Hepatic stellate cell (primary cell): ENCODE measurements at regions not wholly inside any gene's neighbourhood (a gene's known extent, or its start where the extent isn't known, plus 50 kb on each side); places are given as distances from the start of the nearest gene placed in this dataset.
"Not testable (repeated sequence)": the region's sequence is repeated elsewhere in the genome, so short reads cannot be mapped to it uniquely, and the experiment has no call there.

ENCODE experiments used
- DNase-seq: peaks from one replicate; pipeline ENCODE4 v3.0.0; 2011; ENCODE audit warnings: low spot score

- DNase-seq, result no peak
Observed at GRCh38 chrX:39475372-39475771, 622.4 kb downstream of the BCOR start.

- DNase-seq, result no peak
Observed at GRCh38 chrX:39476604-39477021, 621.1 kb downstream of the BCOR start.

DNA sequence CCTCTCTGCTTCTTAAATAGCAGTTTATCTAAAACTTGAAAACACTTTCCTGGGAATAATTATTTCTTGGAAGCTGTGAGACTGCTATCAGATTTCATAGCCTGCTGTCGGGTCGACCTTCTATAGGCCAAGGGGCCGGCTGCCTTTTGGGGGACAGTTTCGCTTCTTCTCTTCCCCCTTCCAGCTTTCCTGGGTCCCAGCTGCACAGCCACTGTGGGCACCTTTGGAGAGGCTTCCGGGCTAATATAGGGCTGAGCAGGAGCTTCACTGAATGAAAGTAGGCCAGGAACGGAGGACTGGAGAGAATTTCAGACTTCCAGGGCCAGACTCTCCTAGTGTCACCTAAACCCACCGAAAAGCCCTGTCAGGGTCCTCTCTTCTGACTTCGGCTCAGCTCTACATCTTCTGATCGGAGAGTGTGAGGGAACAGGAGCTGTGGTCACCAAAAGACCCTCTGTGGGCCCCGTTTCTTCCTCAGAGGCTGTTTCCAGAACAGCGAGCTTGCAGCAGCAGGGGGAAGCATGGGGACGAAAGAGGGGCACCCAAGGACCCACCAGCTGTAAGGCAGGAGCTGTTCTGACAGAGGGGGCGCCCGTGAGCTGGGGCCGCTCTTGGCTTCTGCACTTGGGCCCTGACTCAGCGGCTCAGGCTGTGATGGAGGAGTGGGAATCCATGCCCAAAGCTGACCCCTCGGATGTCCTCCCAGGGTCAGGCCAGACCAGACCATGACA is 620.6 kb downstream of the BCOR start:
- no peak for DNase-seq

- DNase-seq, result no peak
Observed at GRCh38 chrX:39477762-39478120, 620.0 kb downstream of the BCOR start.

- no peak for DNase-seq
Observed at GRCh38 chrX:39479856-39480255, 617.9 kb downstream of the BCOR start.

DNA sequence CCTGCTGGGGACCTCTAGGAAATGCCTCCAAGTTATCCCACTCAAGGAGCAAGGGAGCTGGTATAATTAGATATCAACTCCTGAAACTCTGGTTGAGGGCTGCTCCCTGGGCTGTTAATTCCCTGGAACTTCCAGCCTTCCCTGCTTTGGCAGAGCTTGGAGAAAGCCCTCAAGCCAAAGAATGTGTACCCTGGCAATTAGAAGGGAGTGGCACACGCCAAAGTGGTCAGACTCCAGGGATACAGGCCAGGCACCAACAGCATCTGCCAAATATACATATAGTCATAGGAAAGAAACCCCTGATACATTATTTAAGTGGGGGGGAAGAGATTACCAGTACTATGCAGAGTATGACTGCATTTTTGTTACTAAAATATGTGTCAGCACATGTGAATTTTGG is 616.8 kb downstream of the BCOR start:
- no peak for DNase-seq

DNA sequence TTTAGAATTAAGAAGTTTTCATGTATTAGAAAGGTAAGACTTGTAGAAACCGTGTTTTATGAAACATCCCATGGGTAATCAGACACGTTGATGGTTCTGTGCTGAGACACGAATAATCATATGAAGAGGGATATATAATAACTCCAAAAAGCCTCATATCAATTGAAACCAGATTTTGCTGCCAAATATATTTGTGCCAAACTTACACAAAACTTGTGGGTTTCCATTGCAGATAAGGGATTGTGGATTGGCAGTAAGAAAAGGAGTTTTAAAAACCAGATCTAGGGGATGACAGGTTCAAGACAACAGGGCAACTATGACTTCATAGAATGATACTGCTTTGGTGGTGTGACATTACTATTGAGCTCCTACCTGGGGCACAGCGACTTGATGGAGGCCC is 616.1 kb downstream of the BCOR start:
- no peak for DNase-seq

GRCh38 chrX:39484159-39485068 is 613.3 kb downstream of the BCOR start:
- DNase-seq, result no peak

DNA sequence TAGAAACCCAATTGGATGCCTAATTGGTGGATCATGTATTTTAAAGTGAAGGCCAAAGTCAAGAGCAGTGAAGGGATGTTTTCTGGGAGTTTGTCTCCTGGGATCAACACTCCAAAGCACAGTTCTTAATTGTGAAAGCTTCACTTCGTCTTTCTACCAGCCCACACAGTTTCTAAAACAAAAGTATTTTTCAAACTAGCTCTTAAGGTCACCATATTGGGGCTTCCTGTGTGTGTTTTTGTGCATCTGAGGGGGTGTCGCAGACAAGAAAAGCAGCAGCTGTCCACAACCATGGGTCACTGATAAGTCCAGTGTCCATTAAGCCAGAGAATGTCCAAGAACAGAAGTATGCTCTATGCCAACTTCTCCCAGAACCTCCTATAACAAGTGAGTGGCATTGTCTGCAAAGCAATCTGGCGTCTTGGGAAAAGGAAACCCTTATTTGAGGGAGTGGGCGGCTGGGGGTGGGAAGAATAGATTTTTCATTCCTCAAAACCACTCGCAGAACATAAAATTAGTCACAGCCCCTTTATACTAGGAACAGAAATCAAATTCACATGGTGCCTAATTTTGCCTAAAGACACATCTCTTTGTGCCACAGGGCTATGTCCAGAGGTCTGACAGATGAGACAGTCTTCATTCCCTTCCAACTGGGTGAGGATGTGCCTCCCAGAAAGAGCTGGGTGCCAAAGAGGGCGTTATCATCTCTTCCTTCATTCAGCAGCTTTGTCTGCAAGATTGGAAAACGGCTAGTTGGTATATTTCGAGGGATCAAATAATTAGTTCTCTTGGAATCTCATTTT is 610.4 kb downstream of the BCOR start:
- DNase-seq, result no peak

DNA sequence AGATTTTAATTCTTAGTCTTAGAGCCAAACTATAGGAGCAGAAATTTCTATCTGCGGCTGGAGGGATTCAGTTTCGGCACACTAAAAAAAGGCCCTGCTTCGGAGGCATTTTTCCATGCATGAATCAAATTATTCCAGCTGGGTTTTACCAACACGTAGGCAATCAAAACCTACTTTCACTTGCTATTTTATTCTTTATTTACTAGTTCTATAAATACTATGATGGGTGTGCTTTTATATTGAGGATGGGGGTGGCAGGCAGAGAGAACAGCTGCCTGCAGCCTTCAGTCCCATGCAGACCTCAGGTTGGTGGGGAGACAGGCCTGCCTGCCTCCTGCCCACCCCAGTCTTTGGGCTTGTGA is 609.8 kb downstream of the BCOR start:
- DNase-seq, result no peak

DNA sequence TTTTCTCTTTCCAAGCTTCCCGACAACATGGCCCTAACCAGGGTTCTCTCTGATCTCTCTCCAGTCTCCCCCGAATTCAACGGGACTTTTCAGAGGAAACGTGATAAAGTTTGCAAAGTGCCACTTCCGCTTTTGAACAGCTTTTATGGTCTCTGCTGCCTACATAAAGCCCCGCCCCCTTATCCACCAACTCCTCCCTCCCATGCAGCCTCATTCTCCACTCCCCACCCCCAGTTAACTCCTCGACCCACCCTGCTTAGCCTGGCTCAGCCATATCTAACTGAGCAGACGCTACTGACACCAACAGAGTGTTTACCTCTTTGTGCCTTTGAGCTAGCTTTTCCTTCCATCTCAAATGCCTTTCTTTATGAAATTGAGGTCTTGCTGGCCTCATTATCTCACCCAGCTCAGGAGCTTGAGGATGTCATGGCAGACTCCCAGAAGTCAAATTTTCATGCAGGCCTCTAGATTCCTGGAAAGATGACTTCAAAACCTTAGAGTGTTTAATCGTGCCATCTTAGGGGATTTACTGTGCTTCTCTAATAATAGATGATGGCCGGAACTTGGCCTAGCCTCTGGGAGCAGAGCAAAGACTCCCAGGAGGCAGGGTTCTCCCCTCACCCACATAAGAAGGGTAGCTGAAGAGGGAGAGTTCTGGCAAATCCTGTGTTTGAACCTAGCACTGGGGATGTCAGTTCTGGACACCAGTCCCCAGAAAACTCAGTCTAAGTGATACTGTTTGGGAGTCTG is 606.0 kb downstream of the BCOR start:
- no peak for DNase-seq

- no peak for DNase-seq
Observed at GRCh38 chrX:39492497-39493162, 605.1 kb downstream of the BCOR start.

- no peak for DNase-seq
Observed at GRCh38 chrX:39493168-39493567, 604.6 kb downstream of the BCOR start.

DNA sequence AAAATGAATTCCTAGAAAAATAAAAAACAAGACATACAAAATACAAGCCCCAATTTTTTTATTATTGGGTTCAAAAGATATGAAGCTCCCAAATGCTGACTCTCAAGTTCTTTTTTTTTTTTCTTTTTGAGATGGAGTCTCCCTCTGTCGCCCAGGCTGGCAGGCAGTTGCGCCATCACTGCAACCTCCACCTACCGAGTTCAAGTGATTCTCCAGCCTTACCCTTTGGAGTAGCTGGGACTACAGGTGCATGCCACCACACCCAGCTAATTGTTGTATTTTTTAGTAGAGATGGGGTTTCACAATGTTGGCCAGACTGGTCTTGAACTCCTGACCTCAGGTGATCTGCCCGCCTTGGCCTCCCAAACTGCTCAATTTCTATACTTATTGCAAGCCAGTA is 600.6 kb downstream of the BCOR start:
- DNase-seq, result not testable (repeated sequence)

DNA sequence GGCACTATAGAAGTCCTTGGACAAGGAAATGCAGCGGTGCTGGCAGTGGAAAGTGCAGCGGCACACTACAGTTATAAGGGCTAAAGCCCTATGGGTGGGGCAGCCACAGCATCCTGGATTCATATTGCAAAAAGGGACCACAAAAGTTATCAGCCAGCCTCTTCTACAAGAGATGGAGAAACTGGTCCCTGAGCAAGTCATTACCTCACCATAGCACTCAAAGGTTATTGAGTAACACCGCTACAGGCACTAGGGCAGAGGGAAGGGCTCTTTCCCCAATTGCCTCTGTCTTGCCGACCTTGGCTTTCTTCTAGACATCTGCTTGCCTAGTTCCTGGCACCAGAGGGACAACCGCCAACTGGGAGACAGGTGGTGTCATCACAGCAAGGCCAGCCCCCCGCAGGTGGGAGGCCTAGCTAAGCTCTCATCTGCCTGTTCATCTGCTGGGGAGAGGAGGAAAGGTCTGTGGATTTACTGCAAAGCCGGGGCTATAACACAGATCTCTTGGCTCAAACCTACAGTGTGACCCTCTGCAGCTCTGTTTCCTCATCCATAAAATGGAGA is 600.0 kb downstream of the BCOR start:
- no peak for DNase-seq

- DNase-seq, result no peak
Observed at GRCh38 chrX:39499996-39500395, 597.8 kb downstream of the BCOR start.

DNA sequence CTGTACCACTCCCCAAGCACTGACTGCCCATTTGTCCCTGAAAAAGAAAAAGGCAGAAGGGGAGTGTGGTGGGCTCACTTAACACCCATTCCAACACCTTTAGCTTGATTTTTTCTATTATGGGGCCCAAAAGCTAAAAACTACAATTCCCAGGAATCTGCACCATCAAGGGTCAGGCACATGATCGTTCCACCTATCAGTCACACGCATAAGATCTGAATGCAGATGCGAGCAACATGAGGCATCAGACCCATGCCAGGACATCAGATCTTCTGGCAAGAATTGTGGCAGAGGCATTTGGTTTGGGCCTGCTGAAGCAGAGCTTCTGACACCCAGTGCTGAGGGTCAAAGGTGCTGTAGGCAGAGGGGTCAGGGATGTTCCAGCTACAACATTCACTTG is 595.9 kb downstream of the BCOR start:
- no peak for DNase-seq

DNA sequence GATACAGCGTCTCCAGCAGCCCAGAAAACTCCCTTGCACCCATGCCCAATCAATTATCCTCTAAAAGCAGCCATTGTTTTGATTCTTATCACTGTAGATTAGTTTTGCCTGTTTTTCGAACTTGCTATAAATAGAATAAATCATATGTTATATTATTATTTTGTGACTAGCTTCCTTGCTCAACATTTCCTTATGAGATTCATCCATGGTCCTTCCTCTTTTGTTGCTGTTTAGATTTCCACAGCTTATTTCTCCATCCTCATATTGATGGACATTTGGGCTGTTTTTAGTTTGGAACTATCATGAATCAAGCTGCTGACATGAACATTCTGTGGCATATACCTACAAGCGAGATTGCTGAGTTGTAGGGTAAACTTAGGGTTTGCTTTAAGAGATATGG is 595.3 kb downstream of the BCOR start:
- no peak for DNase-seq

DNA sequence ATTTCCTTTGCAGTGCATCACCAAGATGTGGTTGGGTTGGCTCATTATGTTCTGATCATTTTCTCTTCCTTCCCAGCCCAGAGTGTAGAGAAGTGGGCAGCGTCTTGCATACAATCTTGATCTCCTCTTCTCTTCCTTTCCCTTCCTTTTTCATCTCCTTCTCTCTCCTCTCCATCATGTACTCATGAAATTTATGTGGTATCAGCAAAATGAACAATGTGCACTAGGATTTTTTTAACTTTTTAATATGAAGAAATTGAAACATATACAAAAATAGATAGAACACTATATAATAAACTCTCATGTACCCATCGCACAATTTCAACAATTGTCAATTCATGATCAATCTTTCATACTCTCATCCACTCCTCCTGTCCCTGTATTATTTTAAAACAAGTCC is 593.5 kb downstream of the BCOR start:
- DNase-seq, result no peak

GRCh38 chrX:39504850-39505259 is 592.9 kb downstream of the BCOR start:
- no peak for DNase-seq

DNA sequence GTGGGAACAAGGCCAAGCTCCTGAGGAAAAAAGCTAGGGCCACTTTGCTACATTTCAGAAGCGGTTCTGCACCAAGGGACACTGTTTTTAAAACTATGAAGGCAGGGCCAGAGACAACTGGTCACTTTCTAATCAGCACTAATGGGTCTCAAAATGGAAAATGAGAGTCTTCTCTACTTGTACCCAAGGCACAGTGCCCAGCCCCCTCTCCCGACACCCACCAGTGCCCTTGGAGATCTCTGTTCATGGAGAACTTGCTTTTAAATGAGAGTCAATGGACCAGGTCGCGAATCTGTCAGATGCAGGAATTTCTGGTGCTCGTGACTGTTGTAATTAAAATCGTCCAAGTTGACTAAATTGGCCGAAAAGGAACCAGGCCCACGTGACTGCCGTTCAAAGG is 591.6 kb downstream of the BCOR start:
- no peak for DNase-seq
